ENCODE measurements at regions not wholly inside any gene's neighbourhood (a gene's known extent, or its start where the extent isn't known, plus 50 kb on each side); places are given as distances from the start of the nearest gene placed in this dataset.
"Not testable (repeated sequence)": the region's sequence is repeated elsewhere in the genome, so short reads cannot be mapped to it uniquely, and the experiment has no call there.

GRCh38 chr13:82467626-82468025, 1414.6 kb downstream of the SLITRK1 start (continued):
- no peak for TF ChIP-seq EZH2 (IDR thresholded peaks at IDR 0.05; ENCODE audit: low read depth, unreplicated experiment)
- TF ChIP-seq JUNB (IDR thresholded peaks at IDR 0.05; ENCODE audit: unreplicated experiment): no peak

- H3K79me2 ChIP-seq (replicated peaks; ENCODE audit: insufficient read depth); H3K4me1 ChIP-seq (ENCODE audit: insufficient read depth); H2AFZ ChIP-seq; H3K9me3 Mint-ChIP-seq; H3K27ac Mint-ChIP-seq; H3K27ac ChIP-seq (ENCODE audit: low read depth); H3K36me3 ChIP-seq (ENCODE audit: insufficient read depth); H4K20me1 ChIP-seq (replicated peaks; ENCODE audit: insufficient read depth); H3K4me2 ChIP-seq; H3K36me3 Mint-ChIP-seq (ENCODE audit: low read depth); H3K27me3 ChIP-seq (ENCODE audit: insufficient read depth); H3K4me3 ChIP-seq; H3K27me3 Mint-ChIP-seq (ENCODE audit: insufficient read depth, low read depth, poor library complexity); H3K9me2 ChIP-seq (ENCODE audit: insufficient read depth); DNase-seq (ENCODE audit: low spot score); H3F3A ChIP-seq (replicated peaks; ENCODE audit: low read depth); ATAC-seq; H3K4me1 Mint-ChIP-seq; H3K4me3 Mint-ChIP-seq: not testable (repeated sequence)
These were observed 1422.7 kb downstream of the SLITRK1 start for GRCh38 chr13:82459575-82459974.

GRCh38 chr13:82458169-82458568, 1424.1 kb downstream of the SLITRK1 start:
- Histone ChIP-seq H3F3A (replicated peaks; ENCODE audit: low read depth) (no peaks in the 10 kb centered on the region), H3K27ac (ENCODE audit: low read depth) (no peak overlapping the region), H3K36me3 (ENCODE audit: insufficient read depth) (no peaks in the 10 kb centered on the region), H3K4me2 (no peak overlapping the region), H3K4me3 (no peak overlapping the region), H3K27me3 (ENCODE audit: insufficient read depth) (no peaks in the 10 kb centered on the region), H3K4me1 (ENCODE audit: insufficient read depth) (no peaks in the 10 kb centered on the region), H4K20me1 (replicated peaks; ENCODE audit: insufficient read depth) (no peaks in the 10 kb centered on the region), H3K9me2 (ENCODE audit: insufficient read depth) (no peaks in the 10 kb centered on the region), H3K79me2 (replicated peaks; ENCODE audit: insufficient read depth) (no peaks in the 10 kb centered on the region), H2AFZ (no peak overlapping the region)
- H3K36me3 Mint-ChIP-seq (ENCODE audit: low read depth): no peaks in the 10 kb centered on the region
- no peak overlapping the region for H3K27ac Mint-ChIP-seq
- no peak for DNase-seq (ENCODE audit: low spot score)
- no peaks in the 10 kb centered on the region for H3K27me3 Mint-ChIP-seq (ENCODE audit: insufficient read depth, low read depth, poor library complexity)
- H3K9me3 Mint-ChIP-seq: no peaks in the 10 kb centered on the region
- no peak for ATAC-seq
- TF ChIP-seq NANOG (IDR thresholded peaks at IDR 0.05; ENCODE audit: borderline replicate concordance) (no peak), ZNF114 (CRISPR knock-in tag; IDR thresholded peaks at IDR 0.05) (no peak), ZNF462 (CRISPR knock-in tag; IDR thresholded peaks at IDR 0.05) (no peak)
- H3K4me1 Mint-ChIP-seq: no peaks in the 10 kb centered on the region; the same call in 2 of the 3 replicates
- no peak overlapping the region for H3K4me3 Mint-ChIP-seq

GRCh38 chr13:82457548-82457947, 1424.7 kb downstream of the SLITRK1 start:
- not testable (repeated sequence) for H3K79me2 ChIP-seq (replicated peaks; ENCODE audit: insufficient read depth); H3K9me2 ChIP-seq (ENCODE audit: insufficient read depth); H2AFZ ChIP-seq; H3K4me3 Mint-ChIP-seq; ATAC-seq; H3K4me1 ChIP-seq (ENCODE audit: insufficient read depth); H3K27ac ChIP-seq (ENCODE audit: low read depth); H3K27ac Mint-ChIP-seq; H3K4me3 ChIP-seq; H3K36me3 ChIP-seq (ENCODE audit: insufficient read depth); DNase-seq (ENCODE audit: low spot score); H3K27me3 Mint-ChIP-seq (ENCODE audit: insufficient read depth, low read depth, poor library complexity); H4K20me1 ChIP-seq (replicated peaks; ENCODE audit: insufficient read depth); H3K36me3 Mint-ChIP-seq (ENCODE audit: low read depth); H3K4me1 Mint-ChIP-seq; H3K9me3 Mint-ChIP-seq; H3K27me3 ChIP-seq (ENCODE audit: insufficient read depth); H3F3A ChIP-seq (replicated peaks; ENCODE audit: low read depth); H3K4me2 ChIP-seq
